GM12878 (cell line): ENCODE measurements at regions not wholly inside any gene's neighbourhood (a gene's known extent, or its start where the extent isn't known, plus 50 kb on each side); places are given as distances from the start of the nearest gene placed in this dataset.

Source experiments
- CHD2 ChIP-seq: IDR thresholded peaks from 2 replicates; pipeline ENCODE4 v1.6.1; 2011; ENCODE audit warnings: low read depth, low read length, improper control_type of control experiment, borderline replicate concordance
- CREB1 ChIP-seq: IDR thresholded peaks from 2 replicates; pipeline ENCODE4 v1.6.1; 2012; ENCODE audit warnings: low read depth, mild to moderate bottlenecking, inconsistent platforms
- ESRRA ChIP-seq: IDR thresholded peaks from 2 replicates; pipeline ENCODE4 v1.6.1; 2012; ENCODE audit warnings: mild to moderate bottlenecking, low read length, improper control_type of control experiment
- FOXK2 ChIP-seq: fragments of 450-650 bp; IDR thresholded peaks from 2 replicates; pipeline ENCODE4 v1.6.1; 2017; ENCODE audit warnings: mild to moderate bottlenecking, moderate library complexity
- GATAD2B ChIP-seq: fragments of 450-650 bp; conservative IDR thresholded peaks from 2 replicates; pipeline ENCODE4 v1.6.1; 2017; ENCODE audit warnings: low read depth, mild to moderate bottlenecking, moderate library complexity
- MYC ChIP-seq: IDR thresholded peaks from 2 replicates; pipeline ENCODE4 v1.6.1; 2011; ENCODE audit warnings: mild to moderate bottlenecking, low read length, moderate library complexity, inconsistent platforms; ENCODE audit not compliant: insufficient read depth, insufficient replicate concordance, insufficient read length, severe bottlenecking
- SREBF2 ChIP-seq: IDR thresholded peaks from 2 replicates; pipeline ENCODE4 v1.6.1; 2012; ENCODE audit warnings: mild to moderate bottlenecking, low read length
- TF ChIP-seq, protein P1 (sequence below), 3 experiments: IDR thresholded peaks in 2 of 3; conservative IDR thresholded peaks in 1 of 3; 2 replicates each; pipeline ENCODE4 v1.5.1; 2011; ENCODE audit warnings: low read depth in 3 of 3, low read length in 3 of 3, mild to moderate bottlenecking in 3 of 3, control low read depth in 2 of 3, moderate library complexity in 2 of 3, inconsistent platforms in 1 of 3, mixed read lengths in 1 of 3; ENCODE audit not compliant: control insufficient read depth in 2 of 3, insufficient read depth in 1 of 3; ENCODE audit errors: extremely low read depth in 1 of 3
- TF ChIP-seq, protein P2 (sequence below): IDR thresholded peaks from 2 replicates; pipeline ENCODE4 v1.6.1; 2011; ENCODE audit warnings: low read depth, mild to moderate bottlenecking, low read length, moderate library complexity, borderline replicate concordance; ENCODE audit errors: extremely low read depth
- TF ChIP-seq, protein P3 (sequence below): IDR thresholded peaks from 2 replicates; pipeline ENCODE4 v1.6.1; 2012; ENCODE audit warnings: improper control_type of control experiment, low read depth, low read length; ENCODE audit not compliant: insufficient replicate concordance

DNA sequence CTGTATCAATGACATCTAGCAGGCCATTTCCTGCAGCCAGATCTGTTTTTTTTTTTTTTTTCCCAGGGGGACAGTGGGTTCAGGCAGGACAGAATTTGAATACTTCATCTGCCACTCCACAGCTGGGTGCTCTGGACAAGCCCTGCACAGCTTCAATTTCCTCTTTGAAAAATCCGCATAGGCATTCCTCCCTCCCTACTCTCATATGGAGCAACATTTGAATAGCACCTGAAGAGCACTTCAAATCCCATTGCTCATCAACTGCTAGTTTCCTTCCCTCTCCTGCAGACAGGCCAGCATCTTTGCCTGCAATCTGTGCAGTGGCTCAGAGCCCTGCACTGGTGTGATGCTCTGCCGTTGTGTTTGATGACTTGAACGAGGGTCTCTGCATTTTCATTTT lies 326.3 kb downstream of the TSN start:
- TF ChIP-seq CHD2 (no peak), ESRRA (no peak), MYC (no peak), SREBF2 (no peak), FOXK2 (no peak), GATAD2B (no peak), CREB1 (no peak)
- TF ChIP-seq, protein P1, sequence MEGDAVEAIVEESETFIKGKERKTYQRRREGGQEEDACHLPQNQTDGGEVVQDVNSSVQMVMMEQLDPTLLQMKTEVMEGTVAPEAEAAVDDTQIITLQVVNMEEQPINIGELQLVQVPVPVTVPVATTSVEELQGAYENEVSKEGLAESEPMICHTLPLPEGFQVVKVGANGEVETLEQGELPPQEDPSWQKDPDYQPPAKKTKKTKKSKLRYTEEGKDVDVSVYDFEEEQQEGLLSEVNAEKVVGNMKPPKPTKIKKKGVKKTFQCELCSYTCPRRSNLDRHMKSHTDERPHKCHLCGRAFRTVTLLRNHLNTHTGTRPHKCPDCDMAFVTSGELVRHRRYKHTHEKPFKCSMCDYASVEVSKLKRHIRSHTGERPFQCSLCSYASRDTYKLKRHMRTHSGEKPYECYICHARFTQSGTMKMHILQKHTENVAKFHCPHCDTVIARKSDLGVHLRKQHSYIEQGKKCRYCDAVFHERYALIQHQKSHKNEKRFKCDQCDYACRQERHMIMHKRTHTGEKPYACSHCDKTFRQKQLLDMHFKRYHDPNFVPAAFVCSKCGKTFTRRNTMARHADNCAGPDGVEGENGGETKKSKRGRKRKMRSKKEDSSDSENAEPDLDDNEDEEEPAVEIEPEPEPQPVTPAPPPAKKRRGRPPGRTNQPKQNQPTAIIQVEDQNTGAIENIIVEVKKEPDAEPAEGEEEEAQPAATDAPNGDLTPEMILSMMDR (IDR thresholded peaks at IDR 0.05 in 2 of 3, conservative IDR thresholded peaks at IDR 0.05 in 1 of 3; ENCODE audit: control insufficient read depth in 2 of 3, extremely low read depth in 1 of 3, insufficient read depth in 1 of 3, low read depth in 3 of 3, low read length in 3 of 3): no peak
- TF ChIP-seq, protein P2, sequence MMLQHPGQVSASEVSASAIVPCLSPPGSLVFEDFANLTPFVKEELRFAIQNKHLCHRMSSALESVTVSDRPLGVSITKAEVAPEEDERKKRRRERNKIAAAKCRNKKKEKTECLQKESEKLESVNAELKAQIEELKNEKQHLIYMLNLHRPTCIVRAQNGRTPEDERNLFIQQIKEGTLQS: no peak
- TF ChIP-seq, protein P3, sequence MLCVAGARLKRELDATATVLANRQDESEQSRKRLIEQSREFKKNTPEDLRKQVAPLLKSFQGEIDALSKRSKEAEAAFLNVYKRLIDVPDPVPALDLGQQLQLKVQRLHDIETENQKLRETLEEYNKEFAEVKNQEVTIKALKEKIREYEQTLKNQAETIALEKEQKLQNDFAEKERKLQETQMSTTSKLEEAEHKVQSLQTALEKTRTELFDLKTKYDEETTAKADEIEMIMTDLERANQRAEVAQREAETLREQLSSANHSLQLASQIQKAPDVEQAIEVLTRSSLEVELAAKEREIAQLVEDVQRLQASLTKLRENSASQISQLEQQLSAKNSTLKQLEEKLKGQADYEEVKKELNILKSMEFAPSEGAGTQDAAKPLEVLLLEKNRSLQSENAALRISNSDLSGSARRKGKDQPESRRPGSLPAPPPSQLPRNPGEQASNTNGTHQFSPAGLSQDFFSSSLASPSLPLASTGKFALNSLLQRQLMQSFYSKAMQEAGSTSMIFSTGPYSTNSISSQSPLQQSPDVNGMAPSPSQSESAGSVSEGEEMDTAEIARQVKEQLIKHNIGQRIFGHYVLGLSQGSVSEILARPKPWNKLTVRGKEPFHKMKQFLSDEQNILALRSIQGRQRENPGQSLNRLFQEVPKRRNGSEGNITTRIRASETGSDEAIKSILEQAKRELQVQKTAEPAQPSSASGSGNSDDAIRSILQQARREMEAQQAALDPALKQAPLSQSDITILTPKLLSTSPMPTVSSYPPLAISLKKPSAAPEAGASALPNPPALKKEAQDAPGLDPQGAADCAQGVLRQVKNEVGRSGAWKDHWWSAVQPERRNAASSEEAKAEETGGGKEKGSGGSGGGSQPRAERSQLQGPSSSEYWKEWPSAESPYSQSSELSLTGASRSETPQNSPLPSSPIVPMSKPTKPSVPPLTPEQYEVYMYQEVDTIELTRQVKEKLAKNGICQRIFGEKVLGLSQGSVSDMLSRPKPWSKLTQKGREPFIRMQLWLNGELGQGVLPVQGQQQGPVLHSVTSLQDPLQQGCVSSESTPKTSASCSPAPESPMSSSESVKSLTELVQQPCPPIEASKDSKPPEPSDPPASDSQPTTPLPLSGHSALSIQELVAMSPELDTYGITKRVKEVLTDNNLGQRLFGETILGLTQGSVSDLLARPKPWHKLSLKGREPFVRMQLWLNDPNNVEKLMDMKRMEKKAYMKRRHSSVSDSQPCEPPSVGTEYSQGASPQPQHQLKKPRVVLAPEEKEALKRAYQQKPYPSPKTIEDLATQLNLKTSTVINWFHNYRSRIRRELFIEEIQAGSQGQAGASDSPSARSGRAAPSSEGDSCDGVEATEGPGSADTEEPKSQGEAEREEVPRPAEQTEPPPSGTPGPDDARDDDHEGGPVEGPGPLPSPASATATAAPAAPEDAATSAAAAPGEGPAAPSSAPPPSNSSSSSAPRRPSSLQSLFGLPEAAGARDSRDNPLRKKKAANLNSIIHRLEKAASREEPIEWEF: no peak
